Upper lobe of left lung (tissue), 4 donors: ENCODE measurements at regions not wholly inside any gene's neighbourhood (a gene's known extent, or its start where the extent isn't known, plus 50 kb on each side); places are given as distances from the start of the nearest gene placed in this dataset.

ENCODE experiments used
- CTCF ChIP-seq, 6 experiments: fragments of 450-650 bp in 4 of 6; fragments of 200-600 bp in 2 of 6; sonication (generic) in 2 of 6; IDR thresholded peaks; one replicate each; pipeline ENCODE4 v1.5.1; 2016 to 2019; ENCODE audit warnings: antibody characterized with exemption in 6 of 6
- EP300 ChIP-seq, 4 donors: sonication (generic); formaldehyde crosslinking; IDR thresholded peaks; one replicate each; pipeline ENCODE4 v1.5.1; 2017; ENCODE audit warnings: antibody characterized with exemption in 4 of 4, control low read depth in 2 of 4
- POLR2AphosphoS5 ChIP-seq, 2 donors: sonication (generic); formaldehyde crosslinking; IDR thresholded peaks; one replicate each; pipeline ENCODE4 v1.5.1; 2017; ENCODE audit warnings: antibody characterized with exemption in 2 of 2

- TF ChIP-seq CTCF (IDR thresholded peaks at IDR 0.05) (no peak), POLR2AphosphoS5 (IDR thresholded peaks at IDR 0.05) (no peak), EP300 (IDR thresholded peaks at IDR 0.05) (no peak)
These were observed 238.3 kb downstream of the WDR11 start for GRCh38 chr10:121089434-121089833.
